GM21526 (cell line): ENCODE measurements at regions not wholly inside any gene's neighbourhood (a gene's known extent, or its start where the extent isn't known, plus 50 kb on each side); places are given as distances from the start of the nearest gene placed in this dataset.

Source experiments
- ATAC-seq: cut with Tn5 transposase; IDR thresholded peaks from one replicate; pipeline ENCODE4 v1.9.1; 2021; ENCODE audit warnings: moderate library complexity; ENCODE audit not compliant: unreplicated experiment, low FRiP score

GRCh38 chr4:36394352-36394903 lies 113.0 kb downstream of the DTHD1 start:
- no peak for ATAC-seq

- peak; percentile 71 for ATAC-seq
These were observed 118.4 kb downstream of the DTHD1 start for GRCh38 chr4:36399762-36400353.

- ATAC-seq: no peak
These were observed 120.8 kb downstream of the DTHD1 start for GRCh38 chr4:36402008-36402758.

GRCh38 chr4:36411338-36411737 lies 129.9 kb downstream of the DTHD1 start:
- no peak for ATAC-seq

GRCh38 chr4:36414248-36414647 lies 132.8 kb downstream of the DTHD1 start:
- ATAC-seq: no peak

GRCh38 chr4:36417146-36417545 lies 135.7 kb downstream of the DTHD1 start:
- no peak for ATAC-seq

- ATAC-seq: no peak
These were observed 138.8 kb downstream of the DTHD1 start for GRCh38 chr4:36420111-36420679.

- no peak for ATAC-seq
These were observed 141.2 kb downstream of the DTHD1 start for GRCh38 chr4:36422607-36423006.

GRCh38 chr4:36426741-36427140 lies 145.3 kb downstream of the DTHD1 start:
- no peak for ATAC-seq

GRCh38 chr4:36427696-36428095 lies 146.3 kb downstream of the DTHD1 start:
- ATAC-seq: no peak

- ATAC-seq: no peak
These were observed 151.2 kb downstream of the DTHD1 start for GRCh38 chr4:36432586-36432985.

GRCh38 chr4:36439556-36439955 lies 158.1 kb downstream of the DTHD1 start:
- no peak for ATAC-seq

GRCh38 chr4:36445480-36445879 lies 164.1 kb downstream of the DTHD1 start:
- ATAC-seq: no peak

GRCh38 chr4:36446275-36446674 lies 164.9 kb downstream of the DTHD1 start:
- ATAC-seq: no peak

- ATAC-seq: no peak
These were observed 179.9 kb downstream of the DTHD1 start for GRCh38 chr4:36461344-36461743.

- ATAC-seq: no peak
These were observed 186.3 kb downstream of the DTHD1 start for GRCh38 chr4:36467670-36468069.

- no peak for ATAC-seq
These were observed 190.5 kb downstream of the DTHD1 start for GRCh38 chr4:36471903-36472302.

GRCh38 chr4:36476135-36476534 lies 194.7 kb downstream of the DTHD1 start:
- no peak for ATAC-seq

GRCh38 chr4:36477861-36478260 lies 196.4 kb downstream of the DTHD1 start:
- no peak for ATAC-seq

GRCh38 chr4:36485885-36486284 lies 204.5 kb downstream of the DTHD1 start:
- ATAC-seq: no peak

- no peak for ATAC-seq
These were observed 208.4 kb downstream of the DTHD1 start for GRCh38 chr4:36489798-36490197.

- ATAC-seq: no peak
These were observed 210.6 kb downstream of the DTHD1 start for GRCh38 chr4:36492041-36492440.
